Activated T-cell treated with anti-CD3 and anti-CD28 coated beads, Interleukin-2, amount 50 U/mL, for 72 hours (primary cell): ENCODE measurements at regions not wholly inside any gene's neighbourhood (a gene's known extent, or its start where the extent isn't known, plus 50 kb on each side); places are given as distances from the start of the nearest gene placed in this dataset.

Experiments
- ATAC-seq, 2 donors: fragments of 150-1000 bp; cut with Tn5 transposase; replicated peaks in 1 of 2; 2 replicates each; pipeline ENCODE4 v1.10.0; 2021; ENCODE audit warnings: moderate library complexity in 2 of 2, mild to moderate bottlenecking in 1 of 2
- DNase-seq, 2 donors: peaks; one replicate each; pipeline ENCODE4 v3.0.0; 2021 to 2022; ENCODE audit warnings: mixed read lengths in 1 of 2
- H3K27ac Mint-ChIP-seq: one replicate; pipeline ENCODE4 v1.8.0; 2022; ENCODE audit warnings: mild to moderate bottlenecking, moderate library complexity, mixed read lengths
- H3K27me3 Mint-ChIP-seq: one replicate; pipeline ENCODE4 v1.8.0; 2022; ENCODE audit warnings: low read depth, mixed read lengths
- H3K36me3 Mint-ChIP-seq, 2 donors: one replicate each; pipeline ENCODE4 v1.8.0; 2022; ENCODE audit warnings: mixed read lengths in 2 of 2, mild to moderate bottlenecking in 1 of 2; ENCODE audit not compliant: insufficient read depth in 2 of 2
- H3K4me1 Mint-ChIP-seq: one replicate; pipeline ENCODE4 v1.8.0; 2022; ENCODE audit warnings: low read depth, mixed read lengths
- H3K4me3 Mint-ChIP-seq, 2 donors: one replicate each; pipeline ENCODE4 v1.8.0; 2022; ENCODE audit warnings: mild to moderate bottlenecking in 2 of 2, mixed read lengths in 2 of 2, moderate library complexity in 2 of 2
- H3K9me3 Mint-ChIP-seq, 2 donors: one replicate each; pipeline ENCODE4 v1.8.0; 2022; ENCODE audit warnings: mixed read lengths in 2 of 2

DNA sequence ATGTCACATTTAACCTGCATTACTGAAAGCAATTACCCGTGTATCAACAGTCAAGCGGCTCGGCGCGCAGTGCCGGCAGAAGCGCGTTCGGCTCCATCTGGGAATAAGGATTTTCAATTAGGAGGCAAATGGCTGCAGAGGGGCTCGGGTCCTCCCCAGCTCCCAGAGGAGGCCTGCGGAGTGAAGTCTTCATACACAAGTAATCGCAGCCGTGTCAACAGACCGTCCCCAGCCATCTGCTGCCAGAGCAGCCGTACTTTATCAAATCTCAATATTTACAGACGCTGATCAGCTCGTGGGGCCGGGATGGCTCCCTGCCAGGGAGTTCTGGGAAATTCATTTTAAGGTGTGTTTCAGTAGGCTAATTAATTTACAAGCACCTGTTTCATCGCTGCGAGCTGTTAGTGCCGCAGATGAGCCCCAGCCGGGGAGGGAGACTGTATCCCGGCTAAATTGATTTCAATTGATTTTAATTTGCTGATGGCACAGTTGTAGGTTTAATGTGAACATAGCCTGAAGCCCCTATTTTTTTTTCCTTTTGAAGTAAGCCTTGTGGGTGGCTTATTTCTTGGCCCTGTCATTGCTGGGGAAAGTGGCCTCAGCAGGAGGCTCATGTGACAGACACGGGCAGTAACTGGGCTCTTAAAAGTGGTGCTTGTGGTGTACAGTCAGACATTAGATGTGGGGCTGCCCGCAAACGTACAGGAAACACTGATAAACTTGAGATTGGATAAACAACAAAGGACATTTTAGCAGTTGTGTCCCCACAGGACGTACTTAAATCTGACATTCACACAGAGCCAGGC is 252.7 kb downstream of the TEX29 start:
- no peak overlapping the region for H3K27ac Mint-ChIP-seq

DNA sequence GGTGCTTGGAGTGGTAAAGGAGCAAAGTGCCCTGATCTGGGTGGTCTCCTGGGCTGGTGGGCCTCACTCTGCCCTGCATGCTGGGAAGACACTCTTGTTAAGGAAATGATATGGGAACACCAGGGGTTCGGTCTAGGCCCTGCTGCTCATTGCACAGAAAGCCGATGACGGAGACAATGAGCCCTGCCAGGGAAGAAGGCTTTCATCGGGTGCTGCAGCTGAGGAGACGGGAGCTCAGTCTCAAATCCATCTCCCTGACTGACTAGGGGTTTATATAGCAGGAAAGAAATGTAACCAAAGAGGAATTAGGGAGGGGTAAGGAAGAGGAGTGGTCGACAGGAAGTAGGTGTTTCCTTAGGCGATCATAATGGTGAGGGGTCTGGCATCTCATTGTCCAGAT is 253.4 kb downstream of the TEX29 start:
- Mint-ChIP-seq H3K27me3 (no peaks in the 10 kb centered on the region), H3K4me3 (no peak overlapping the region), H3K27ac (no peak overlapping the region), H3K9me3 (peaks cover 8 to 9% of the 10 kb centered on the region in 2 donors), H3K4me1 (no peaks in the 10 kb centered on the region), H3K36me3 (peaks cover 7 to 9% of the 10 kb centered on the region in 2 donors)
- no peak for ATAC-seq
- no peak for DNase-seq

More for the DNA sequence above, 252.7 kb downstream of the TEX29 start:
- no peaks in the 10 kb centered on the region for H3K4me1 Mint-ChIP-seq
- no peaks in the 10 kb centered on the region for H3K27me3 Mint-ChIP-seq
- peaks cover 8 to 9% of the 10 kb centered on the region in 2 donors for H3K9me3 Mint-ChIP-seq
- no peak for ATAC-seq
- H3K4me3 Mint-ChIP-seq, result no peak overlapping the region
- DNase-seq, result no peak
- H3K36me3 Mint-ChIP-seq, result peaks cover 7 to 9% of the 10 kb centered on the region in 2 donors

DNA sequence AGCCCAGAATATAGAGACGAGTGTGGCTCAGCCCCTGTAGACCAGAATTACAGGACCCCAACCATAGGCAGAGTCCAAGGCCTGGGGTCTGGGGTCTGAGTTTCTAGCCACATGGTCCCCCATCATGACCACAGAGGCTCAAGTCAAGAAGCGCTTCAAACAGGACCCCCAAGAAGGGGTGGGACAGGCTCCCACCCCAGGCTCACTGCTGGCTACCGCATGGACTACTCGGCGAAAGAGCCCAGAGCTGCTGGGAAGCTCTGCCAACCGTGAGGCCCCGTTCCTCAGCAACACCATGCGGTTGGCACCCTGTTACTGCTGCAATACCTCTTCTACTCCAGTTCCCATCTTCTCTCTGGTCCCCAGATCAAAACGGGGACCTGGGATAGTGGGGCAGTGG is 254.8 kb downstream of the TEX29 start:
- Mint-ChIP-seq H3K27me3 (no peaks in the 10 kb centered on the region), H3K9me3 (peaks cover 9% of the 10 kb centered on the region in 2 donors), H3K27ac (no peak overlapping the region), H3K36me3 (peaks cover 7 to 9% of the 10 kb centered on the region in 2 donors), H3K4me1 (no peaks in the 10 kb centered on the region), H3K4me3 (no peak overlapping the region)
- no peak for ATAC-seq
- DNase-seq, result no peak

DNA sequence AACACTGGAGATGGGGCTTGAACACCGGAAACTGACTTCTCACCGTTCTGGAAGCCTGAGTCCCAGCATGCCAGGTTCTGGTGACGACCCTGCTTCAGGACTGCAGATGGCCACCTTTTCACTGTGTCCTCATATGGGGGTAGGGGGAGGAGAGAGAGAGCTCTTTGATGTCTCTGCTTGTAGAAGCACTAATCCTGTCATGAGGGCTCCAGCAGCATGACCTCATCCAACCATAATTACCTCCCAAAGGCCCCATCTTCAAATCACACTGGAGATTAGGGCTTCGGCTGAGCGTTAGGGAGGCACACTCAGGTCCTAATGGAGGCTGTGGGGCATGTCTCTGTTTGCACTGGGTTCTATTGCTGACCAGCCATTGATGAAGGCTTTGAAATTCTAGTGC is 255.3 kb downstream of the TEX29 start:
- no peaks in the 10 kb centered on the region for H3K4me1 Mint-ChIP-seq
- no peak for DNase-seq
- peaks cover 9% of the 10 kb centered on the region in 2 donors for H3K9me3 Mint-ChIP-seq
- no peak overlapping the region for H3K27ac Mint-ChIP-seq
- peaks cover 7 to 9% of the 10 kb centered on the region in 2 donors for H3K36me3 Mint-ChIP-seq
- H3K27me3 Mint-ChIP-seq, result no peaks in the 10 kb centered on the region
- H3K4me3 Mint-ChIP-seq, result no peak overlapping the region
- ATAC-seq, result no peak

DNA sequence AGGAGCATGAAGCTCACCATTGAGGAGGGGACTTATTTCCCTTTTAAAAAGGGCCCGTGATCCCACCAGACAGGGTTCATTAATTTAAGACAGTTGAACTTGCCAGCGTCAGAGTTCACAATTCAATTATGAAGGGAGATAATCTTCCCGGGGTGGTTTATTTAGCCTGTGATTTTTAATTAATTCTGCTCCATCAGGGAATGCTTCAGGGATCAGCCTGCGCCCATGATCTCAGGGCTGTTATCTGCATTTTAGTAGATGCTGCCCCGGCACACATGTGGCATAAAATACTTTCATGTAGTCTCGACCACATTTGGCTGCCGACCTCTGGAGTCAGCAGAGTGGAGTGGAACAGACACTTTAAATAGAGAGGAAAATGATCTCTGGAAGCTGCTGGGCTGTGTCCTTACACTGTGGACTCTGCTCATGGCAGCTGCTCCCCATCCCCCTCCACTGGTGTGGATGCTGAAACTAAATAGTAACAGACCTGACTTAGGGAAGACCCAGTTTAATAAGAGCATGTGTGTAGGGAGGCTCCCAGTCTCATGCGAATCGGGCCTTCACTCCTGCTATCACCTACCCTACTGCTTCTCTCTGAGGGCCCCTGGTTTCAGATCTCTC is 256.9 kb downstream of the TEX29 start:
- Mint-ChIP-seq H3K36me3 (peaks cover 7 to 9% of the 10 kb centered on the region in 2 donors), H3K9me3 (peaks cover 10 to 11% of the 10 kb centered on the region in 2 donors), H3K4me1 (no peaks in the 10 kb centered on the region), H3K4me3 (no peak overlapping the region), H3K27ac (no peak overlapping the region), H3K27me3 (no peaks in the 10 kb centered on the region)
- DNase-seq, result no peak
- no peak for ATAC-seq

DNA sequence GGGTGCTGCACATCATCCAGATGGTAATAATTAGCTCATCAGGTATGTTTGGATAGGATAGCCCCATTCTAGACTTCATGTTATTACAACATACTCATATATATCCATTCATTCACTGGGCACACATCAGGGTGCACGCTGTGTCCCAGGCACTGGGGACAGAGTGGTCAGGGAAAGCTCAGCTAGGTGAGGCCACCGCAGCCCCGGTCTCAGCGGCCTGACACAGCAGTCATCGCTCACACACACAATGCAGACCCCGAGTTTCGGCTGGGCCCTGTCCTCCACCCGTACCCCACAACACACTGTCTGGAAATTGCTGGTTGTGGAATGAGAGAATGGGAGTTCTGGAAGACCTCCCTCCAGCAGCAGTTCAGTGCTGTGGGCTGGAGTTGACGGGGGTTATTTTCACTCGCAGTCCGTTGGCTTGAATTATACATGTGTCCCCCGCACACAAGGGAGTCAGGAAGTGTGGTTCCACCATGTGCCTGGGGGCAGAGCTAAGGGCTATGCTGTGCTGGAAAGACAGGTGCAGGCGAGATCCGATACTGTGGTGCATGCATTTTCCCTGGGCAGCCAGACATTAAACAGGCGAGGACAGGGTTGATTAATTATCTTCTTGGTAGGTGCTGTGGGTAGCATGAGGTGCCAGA is 257.6 kb downstream of the TEX29 start:
- Mint-ChIP-seq H3K27ac (no peak overlapping the region), H3K27me3 (no peaks in the 10 kb centered on the region), H3K9me3 (peaks cover 10 to 11% of the 10 kb centered on the region in 2 donors), H3K4me1 (no peaks in the 10 kb centered on the region), H3K4me3 (no peak overlapping the region), H3K36me3 (peaks cover 7 to 9% of the 10 kb centered on the region in 2 donors)
- ATAC-seq, result no peak
- no peak for DNase-seq

DNA sequence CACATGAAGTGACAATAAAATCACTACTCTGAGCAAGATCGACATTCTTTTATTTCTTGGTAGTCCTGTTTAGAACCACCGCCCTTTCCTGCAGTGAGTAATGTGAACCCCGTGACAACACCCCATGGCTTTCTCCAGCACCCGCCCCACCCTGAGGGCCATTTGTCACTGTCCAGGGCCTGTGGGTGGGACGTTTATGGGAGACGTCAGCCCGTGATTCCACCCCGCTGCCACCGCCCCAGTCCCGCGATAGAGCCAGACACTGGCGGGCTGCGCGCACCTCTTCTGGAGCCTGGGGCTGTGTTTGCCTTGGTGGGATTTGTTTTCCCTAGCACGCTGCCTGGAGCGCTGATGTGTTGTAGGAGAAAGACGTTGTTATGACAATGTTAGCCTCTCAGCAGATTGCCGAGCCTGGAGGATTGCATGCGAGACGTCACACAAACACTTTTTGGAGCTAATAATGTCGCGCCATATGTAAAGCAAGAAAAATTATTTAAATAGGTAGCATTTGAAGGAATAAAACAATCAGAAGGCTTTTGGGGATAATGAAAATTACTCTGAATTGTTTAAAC is 263.7 kb downstream of the TEX29 start:
- Mint-ChIP-seq H3K9me3 (peaks cover 2 to 4% of the 10 kb centered on the region in 2 donors), H3K4me1 (no peaks in the 10 kb centered on the region), H3K27ac (no peak overlapping the region), H3K36me3 (no peaks in the 10 kb centered on the region), H3K4me3 (no peak overlapping the region), H3K27me3 (no peaks in the 10 kb centered on the region)
- ATAC-seq, result no peak
- DNase-seq, result no peak

DNA sequence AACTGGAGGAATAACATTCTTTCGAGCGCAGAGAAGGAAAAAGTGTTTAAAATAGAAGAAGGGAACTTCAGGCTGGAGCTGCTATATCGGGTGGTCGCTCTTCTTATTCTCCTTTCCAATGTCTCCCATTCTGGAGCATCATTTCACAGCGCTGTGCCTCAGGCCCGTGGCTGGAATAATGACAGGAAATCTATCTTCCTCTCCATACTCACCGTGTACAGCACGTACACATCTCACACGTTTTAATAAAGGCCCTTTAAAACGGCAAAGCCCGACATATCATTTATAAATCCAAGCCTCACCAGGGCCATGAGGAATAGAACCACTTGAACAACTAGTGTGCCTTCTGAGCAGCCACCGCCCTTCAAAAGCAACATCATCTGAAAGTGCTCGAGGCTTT is 264.4 kb downstream of the TEX29 start:
- Mint-ChIP-seq H3K4me1 (no peaks in the 10 kb centered on the region), H3K36me3 (no peaks in the 10 kb centered on the region), H3K9me3 (peaks cover 2 to 4% of the 10 kb centered on the region in 2 donors), H3K27ac (no peak overlapping the region), H3K4me3 (no peak overlapping the region), H3K27me3 (no peaks in the 10 kb centered on the region)
- ATAC-seq (no peak), DNase-seq (no peak)

DNA sequence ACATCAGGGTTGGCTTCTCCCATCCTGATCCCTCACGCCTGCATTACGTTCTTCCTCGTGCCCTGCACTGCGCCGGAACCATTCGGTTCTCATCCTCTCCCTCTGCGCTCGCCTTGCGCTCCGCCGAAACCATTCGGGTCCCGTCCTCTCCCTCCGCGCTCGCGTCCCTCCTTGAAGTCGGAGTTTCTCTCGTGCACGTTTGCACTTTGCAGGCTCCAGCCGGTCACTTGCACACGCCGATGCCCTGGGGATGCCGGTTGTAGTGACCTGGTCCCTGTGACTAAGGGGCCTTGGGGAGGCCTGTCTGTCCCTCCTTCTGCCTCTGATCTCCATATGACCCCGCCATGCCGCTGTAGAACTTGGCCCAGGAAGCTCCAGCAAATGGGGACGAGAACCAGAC is 265.8 kb downstream of the TEX29 start:
- H3K4me1 Mint-ChIP-seq, result no peaks in the 10 kb centered on the region
- H3K4me3 Mint-ChIP-seq, result no peak overlapping the region
- H3K9me3 Mint-ChIP-seq, result peaks cover 3 to 10% of the 10 kb centered on the region in 2 donors
- ATAC-seq (no peak), DNase-seq (no peak)
- H3K27ac Mint-ChIP-seq, result no peak overlapping the region
- H3K36me3 Mint-ChIP-seq, result no peaks in the 10 kb centered on the region
- H3K27me3 Mint-ChIP-seq, result no peaks in the 10 kb centered on the region

DNA sequence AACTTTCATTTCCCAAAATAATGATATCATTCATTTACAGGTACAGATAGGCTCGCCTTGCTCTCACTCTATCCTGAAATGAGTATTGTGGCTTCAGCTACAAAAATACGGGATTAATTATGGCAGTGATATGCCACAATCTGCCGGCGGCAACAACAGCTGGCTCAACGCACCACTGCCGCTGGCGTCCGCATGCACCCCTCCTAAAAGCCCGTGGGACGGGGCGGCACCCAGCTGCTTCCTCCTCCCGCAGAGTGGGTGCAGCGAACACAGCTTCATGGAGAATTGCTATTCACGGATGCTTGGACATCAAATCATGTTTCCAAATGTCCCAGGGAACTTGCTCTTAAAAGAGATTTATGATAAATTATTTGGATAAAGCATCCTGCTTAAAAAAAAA is 266.8 kb downstream of the TEX29 start:
- Mint-ChIP-seq H3K9me3 (peaks cover 3 to 8% of the 10 kb centered on the region in 2 donors), H3K27ac (no peak overlapping the region), H3K4me1 (no peaks in the 10 kb centered on the region), H3K27me3 (no peaks in the 10 kb centered on the region), H3K36me3 (no peaks in the 10 kb centered on the region), H3K4me3 (no peak overlapping the region)
- DNase-seq (no peak), ATAC-seq (no peak)

DNA sequence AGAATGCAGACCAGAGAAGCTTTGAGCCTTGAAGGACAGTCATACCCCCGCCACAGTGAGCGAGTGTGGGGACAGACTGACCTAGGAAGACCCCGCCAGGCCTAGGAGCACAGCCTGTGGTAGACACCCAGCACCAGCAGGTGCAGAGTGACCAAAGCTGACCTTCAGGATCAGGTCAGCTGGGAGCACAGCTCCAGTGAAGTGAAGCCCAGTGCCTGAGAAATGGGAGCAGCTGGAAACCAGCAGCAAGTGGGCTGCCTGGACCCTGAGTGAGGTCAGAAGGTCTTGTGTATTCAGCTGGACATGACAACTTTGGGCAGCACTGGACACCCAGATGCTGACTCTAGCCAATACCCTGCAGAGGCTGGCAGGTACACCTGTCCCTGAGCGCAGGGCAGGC is 268.9 kb downstream of the TEX29 start:
- H3K27ac Mint-ChIP-seq, result no peak overlapping the region
- no peaks in the 10 kb centered on the region for H3K27me3 Mint-ChIP-seq
- ATAC-seq (no peak), DNase-seq (no peak)
- no peak overlapping the region for H3K4me3 Mint-ChIP-seq
- no peaks in the 10 kb centered on the region for H3K4me1 Mint-ChIP-seq
- H3K9me3 Mint-ChIP-seq, result peaks cover 3 to 8% of the 10 kb centered on the region in 2 donors
- H3K36me3 Mint-ChIP-seq, result no peaks in the 10 kb centered on the region

DNA sequence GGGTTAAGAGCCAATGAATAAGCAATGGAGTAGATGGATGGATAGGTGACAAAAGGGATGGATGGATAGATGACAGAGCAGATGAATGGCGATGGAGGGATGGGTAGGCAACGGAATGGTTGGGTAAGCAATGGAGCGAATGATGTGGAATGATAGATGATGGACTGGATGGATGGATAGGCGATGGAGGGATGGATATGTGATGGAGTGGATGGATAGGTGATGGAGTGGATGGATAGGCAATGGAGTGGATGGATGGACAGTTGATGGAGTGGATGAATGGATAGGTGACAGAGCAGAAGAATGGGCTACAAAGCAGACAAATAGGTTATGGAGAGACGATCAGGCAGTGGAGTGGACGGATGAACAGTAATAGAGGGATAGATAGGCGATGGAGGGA is 269.6 kb downstream of the TEX29 start:
- H3K9me3 Mint-ChIP-seq, result peaks cover 3 to 8% of the 10 kb centered on the region in 2 donors
- no peak overlapping the region for H3K4me3 Mint-ChIP-seq
- ATAC-seq (no peak), DNase-seq (no peak)
- H3K36me3 Mint-ChIP-seq, result no peaks in the 10 kb centered on the region
- H3K4me1 Mint-ChIP-seq, result no peaks in the 10 kb centered on the region
- no peak overlapping the region for H3K27ac Mint-ChIP-seq
- H3K27me3 Mint-ChIP-seq, result no peaks in the 10 kb centered on the region

DNA sequence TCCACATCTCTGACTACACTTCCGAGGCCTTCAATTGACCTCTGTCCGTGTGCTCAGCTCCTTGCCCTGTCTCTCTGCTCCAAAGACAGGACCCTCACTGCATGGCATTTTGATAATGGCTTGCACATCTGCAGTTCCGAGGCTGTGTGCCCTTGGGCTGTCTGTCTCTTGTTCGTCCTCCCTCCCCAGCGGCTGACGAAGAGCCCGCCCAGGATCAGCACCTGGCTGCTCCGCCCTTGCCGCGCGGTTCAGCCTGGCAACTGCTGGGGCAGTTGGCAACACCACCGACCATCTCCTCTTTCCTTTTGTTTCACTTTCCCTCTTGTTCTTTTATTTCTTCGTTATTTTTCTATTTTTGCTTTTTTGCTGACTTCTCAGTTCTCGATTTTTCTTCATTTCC is 270.4 kb downstream of the TEX29 start:
- no peaks in the 10 kb centered on the region for H3K36me3 Mint-ChIP-seq
- no peaks in the 10 kb centered on the region for H3K27me3 Mint-ChIP-seq
- H3K4me1 Mint-ChIP-seq, result no peaks in the 10 kb centered on the region
- H3K9me3 Mint-ChIP-seq, result peaks cover 3 to 8% of the 10 kb centered on the region in 2 donors
- no peak for DNase-seq
- no peak for ATAC-seq
- H3K4me3 Mint-ChIP-seq, result no peak overlapping the region
- no peak overlapping the region for H3K27ac Mint-ChIP-seq
